ENCODE measurements at regions not wholly inside any gene's neighbourhood (a gene's known extent, or its start where the extent isn't known, plus 50 kb on each side); places are given as distances from the start of the nearest gene placed in this dataset.

DNA sequence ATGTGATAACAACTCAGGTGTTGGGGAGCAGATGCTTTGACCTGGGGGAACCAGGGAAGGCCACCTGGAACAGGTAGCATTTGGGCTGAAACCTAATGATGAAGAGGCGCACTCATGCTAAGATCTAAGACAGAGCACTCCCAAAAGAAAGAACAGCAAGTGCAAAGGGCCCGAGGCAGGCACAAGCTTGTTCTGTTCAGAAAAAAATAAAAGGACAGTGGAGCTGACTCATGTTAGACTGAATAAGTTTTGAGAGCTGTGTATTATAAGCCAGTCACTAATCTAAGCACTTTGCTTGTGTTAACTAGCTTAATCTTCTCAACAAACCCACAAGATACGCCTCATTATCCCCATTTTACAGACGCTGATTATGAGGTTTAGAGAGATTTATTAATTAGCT is 90.1 kb downstream of the MATN1 start:
- ATAC-seq (replicated peaks in 1 of 2), result no peak
- H3K27me3 Mint-ChIP-seq (ENCODE audit: low read depth), result peaks cover 12% of the 10 kb centered on the region
- H3K4me3 Mint-ChIP-seq, result no peak overlapping the region

DNA sequence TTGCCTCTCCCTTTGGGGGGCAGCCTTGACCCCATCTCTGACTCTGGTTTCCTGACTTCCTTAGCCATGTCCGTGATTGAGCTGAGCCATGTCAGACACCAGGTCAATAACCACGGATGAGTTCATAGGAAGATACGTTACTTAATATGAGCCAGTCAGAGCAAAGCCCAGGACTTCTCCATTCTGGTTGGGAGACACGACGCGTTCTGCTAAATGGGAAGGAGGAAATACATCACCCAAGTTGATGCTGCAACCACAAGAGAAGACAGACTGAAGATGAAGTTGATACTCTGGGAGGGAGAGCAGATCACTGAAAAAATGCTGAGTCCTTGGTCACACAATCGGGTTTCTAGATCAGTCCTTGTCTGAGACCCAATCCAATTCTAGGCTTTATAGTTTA is 90.9 kb downstream of the MATN1 start:
- DNase-seq, result no peak
- H3K9me3 Mint-ChIP-seq, result no peaks in the 10 kb centered on the region
- H3K4me3 Mint-ChIP-seq, result no peak overlapping the region
- H3K36me3 Mint-ChIP-seq (ENCODE audit: insufficient read depth in 2 of 2), result no peaks in the 10 kb centered on the region
- H3K27me3 Mint-ChIP-seq (ENCODE audit: low read depth), result peaks cover 16% of the 10 kb centered on the region
- no peak for ATAC-seq (replicated peaks in 1 of 2)
- no peaks in the 10 kb centered on the region for H3K4me1 Mint-ChIP-seq (ENCODE audit: low read depth)
- H3K27ac Mint-ChIP-seq, result no peak overlapping the region

More for the DNA sequence above, 90.1 kb downstream of the MATN1 start:
- Mint-ChIP-seq H3K4me1 (ENCODE audit: low read depth) (no peaks in the 10 kb centered on the region), H3K36me3 (ENCODE audit: insufficient read depth in 2 of 2) (no peaks in the 10 kb centered on the region), H3K27ac (no peak overlapping the region), H3K9me3 (no peaks in the 10 kb centered on the region)
- DNase-seq, result no peak

DNA sequence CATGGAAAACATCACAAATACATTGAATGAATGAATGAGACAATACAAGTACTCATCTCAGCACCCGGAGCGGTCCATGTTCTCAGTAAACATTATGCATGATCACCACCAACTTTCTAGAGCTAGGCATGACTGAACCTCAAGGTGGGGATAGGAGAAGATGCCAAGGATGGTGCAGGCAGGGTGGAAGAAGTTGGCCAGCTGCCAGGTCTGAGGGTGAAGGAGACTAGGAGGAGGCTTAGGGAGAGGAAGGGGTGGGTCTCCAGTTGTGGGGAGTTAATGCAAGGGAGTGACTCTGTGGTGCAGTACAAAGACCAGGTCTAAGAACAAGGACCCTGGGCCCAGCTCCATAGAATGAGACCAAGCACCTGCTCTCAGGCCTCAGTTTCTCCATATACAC is 91.7 kb downstream of the MATN1 start:
- DNase-seq, result no peak
- no peak for ATAC-seq (replicated peaks in 1 of 2)
- Mint-ChIP-seq H3K4me3 (no peak overlapping the region), H3K36me3 (ENCODE audit: insufficient read depth in 2 of 2) (peaks cover 0 to 1% of the 10 kb centered on the region in 2 donors), H3K27ac (no peak overlapping the region), H3K9me3 (peaks cover 3% of the 10 kb centered on the region in 2 donors), H3K4me1 (ENCODE audit: low read depth) (no peaks in the 10 kb centered on the region), H3K27me3 (ENCODE audit: low read depth) (peaks cover 16% of the 10 kb centered on the region)

DNA sequence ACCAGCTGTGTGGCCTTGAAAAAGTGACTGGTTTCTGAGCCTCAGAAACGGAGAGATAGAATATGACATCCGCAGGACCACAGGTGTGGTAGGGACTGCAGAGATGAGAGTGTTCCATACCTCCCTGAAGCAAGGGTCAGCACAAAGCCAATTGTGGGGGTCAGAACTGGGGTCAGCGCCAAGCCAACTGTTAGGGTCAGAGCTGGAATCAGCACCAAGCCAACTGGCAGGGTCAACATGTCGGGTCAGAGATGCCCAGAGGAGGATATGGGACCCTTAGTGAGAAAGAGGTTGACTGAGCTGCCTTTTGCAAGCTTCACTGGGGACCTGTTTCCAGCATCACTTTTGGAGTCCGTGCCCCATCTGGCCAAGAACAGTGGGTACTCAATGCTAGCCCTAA is 93.9 kb downstream of the MATN1 start:
- Mint-ChIP-seq H3K27ac (no peak overlapping the region), H3K4me3 (no peak overlapping the region), H3K4me1 (ENCODE audit: low read depth) (no peaks in the 10 kb centered on the region), H3K27me3 (ENCODE audit: low read depth) (peaks cover 16% of the 10 kb centered on the region), H3K36me3 (ENCODE audit: insufficient read depth in 2 of 2) (peaks cover 1 to 3% of the 10 kb centered on the region in 2 donors), H3K9me3 (peaks cover 3 to 4% of the 10 kb centered on the region in 2 donors)
- ATAC-seq (replicated peaks in 1 of 2) (no peak), DNase-seq (no peak)

DNA sequence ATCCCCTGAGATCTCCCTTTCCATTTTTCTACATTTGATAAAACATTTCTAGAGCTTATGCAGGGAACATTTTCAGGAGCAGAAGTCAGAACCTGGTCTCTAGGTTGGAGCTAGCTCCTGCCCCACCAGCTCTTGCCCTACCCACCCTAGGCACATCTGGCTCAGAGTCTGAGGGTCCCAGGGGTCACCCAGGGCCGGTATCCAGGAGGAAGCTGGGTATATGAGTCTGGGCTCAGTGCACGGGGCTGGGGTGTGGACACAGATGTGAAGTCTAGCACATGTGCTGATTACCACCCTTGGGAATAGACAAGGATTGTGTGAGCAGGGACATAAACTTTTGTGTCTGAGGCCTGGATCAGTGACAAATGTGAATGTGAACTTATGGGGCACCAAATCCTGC is 95.4 kb downstream of the MATN1 start:
- H3K4me1 Mint-ChIP-seq (ENCODE audit: low read depth), result no peaks in the 10 kb centered on the region
- no peak overlapping the region for H3K27ac Mint-ChIP-seq
- DNase-seq (no peak), ATAC-seq (replicated peaks in 1 of 2) (no peak)
- H3K9me3 Mint-ChIP-seq, result peaks cover 9 to 10% of the 10 kb centered on the region in 2 donors
- H3K36me3 Mint-ChIP-seq (ENCODE audit: insufficient read depth in 2 of 2), result peaks cover 6 to 7% of the 10 kb centered on the region in 2 donors
- H3K27me3 Mint-ChIP-seq (ENCODE audit: low read depth), result peaks cover 22% of the 10 kb centered on the region
- H3K4me3 Mint-ChIP-seq, result no peak overlapping the region

DNA sequence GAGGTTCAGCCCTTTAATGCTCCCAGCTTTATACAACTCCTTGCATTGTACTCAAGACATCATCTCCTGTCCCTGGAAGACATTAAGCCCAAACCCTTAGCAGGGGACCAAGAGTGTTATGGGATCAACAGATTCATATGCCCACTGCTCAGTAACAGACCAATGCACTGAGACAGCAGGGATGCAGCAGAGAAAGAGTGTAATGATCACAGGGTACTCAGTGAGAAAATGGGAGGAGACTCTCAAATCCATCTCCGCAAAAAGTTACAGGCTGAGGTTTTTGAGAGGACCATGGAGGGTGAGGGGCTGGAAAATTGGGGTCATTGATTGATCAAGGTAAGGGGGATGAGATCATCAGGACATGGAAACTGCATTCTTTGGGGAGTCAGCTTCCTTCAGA is 96.2 kb downstream of the MATN1 start:
- DNase-seq (no peak), ATAC-seq (replicated peaks in 1 of 2) (no peak)
- H3K27me3 Mint-ChIP-seq (ENCODE audit: low read depth), result peaks cover 24% of the 10 kb centered on the region
- H3K9me3 Mint-ChIP-seq, result peaks cover 9 to 15% of the 10 kb centered on the region in 2 donors
- H3K4me1 Mint-ChIP-seq (ENCODE audit: low read depth), result no peaks in the 10 kb centered on the region
- H3K36me3 Mint-ChIP-seq (ENCODE audit: insufficient read depth in 2 of 2), result peaks cover 6 to 8% of the 10 kb centered on the region in 2 donors
- no peak overlapping the region for H3K27ac Mint-ChIP-seq
- H3K4me3 Mint-ChIP-seq, result no peak overlapping the region

DNA sequence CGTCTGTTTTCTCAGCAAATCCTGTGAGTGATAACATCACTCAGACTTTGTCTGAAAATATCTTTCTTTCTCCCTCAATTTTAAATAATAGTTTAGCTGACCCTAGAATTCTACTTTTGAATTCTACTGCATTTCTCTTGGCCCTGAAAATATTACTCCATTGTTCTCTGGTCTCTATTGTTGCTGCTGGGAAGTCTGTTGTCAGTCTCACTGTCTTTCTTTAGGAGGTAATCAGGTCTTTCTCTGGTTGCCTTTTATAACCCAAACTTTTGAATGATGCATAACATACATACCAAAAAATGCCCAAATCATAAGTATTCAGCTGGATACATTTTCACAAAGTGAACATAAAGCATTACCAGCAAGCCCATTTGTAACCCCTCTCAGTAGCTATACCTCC is 100.0 kb downstream of the MATN1 start:
- Mint-ChIP-seq H3K4me1 (ENCODE audit: low read depth) (peaks cover 2% of the 10 kb centered on the region), H3K27me3 (ENCODE audit: low read depth) (peaks cover 31% of the 10 kb centered on the region), H3K36me3 (ENCODE audit: insufficient read depth in 2 of 2) (peaks cover 6 to 8% of the 10 kb centered on the region in 2 donors), H3K27ac (no peak overlapping the region), H3K4me3 (no peak overlapping the region), H3K9me3 (peaks cover 11 to 15% of the 10 kb centered on the region in 2 donors)
- ATAC-seq (replicated peaks in 1 of 2) (no peak), DNase-seq (no peak)

DNA sequence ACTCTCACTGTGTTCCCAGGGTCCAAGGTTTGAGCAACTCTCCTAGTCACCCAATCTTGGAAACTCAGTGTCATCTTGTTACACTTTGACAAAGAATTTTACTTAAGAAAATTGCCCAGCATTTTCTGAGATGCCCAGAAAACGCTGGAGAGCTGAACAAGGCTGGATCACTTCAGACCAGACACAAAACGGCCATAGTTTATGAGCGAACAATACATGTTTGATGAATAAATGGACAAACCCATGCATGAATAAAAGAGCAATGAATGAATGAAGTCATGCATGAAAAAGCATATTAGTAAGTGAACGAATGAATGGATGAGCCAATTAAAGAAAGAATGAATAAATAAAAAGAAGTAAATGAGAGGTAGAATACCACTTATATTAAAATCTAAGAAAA is 103.8 kb downstream of the MATN1 start:
- Mint-ChIP-seq H3K4me1 (ENCODE audit: low read depth) (peaks cover 8% of the 10 kb centered on the region), H3K9me3 (peaks cover 8 to 11% of the 10 kb centered on the region in 2 donors), H3K27me3 (ENCODE audit: low read depth) (peaks cover 25% of the 10 kb centered on the region), H3K4me3 (no peak overlapping the region), H3K36me3 (ENCODE audit: insufficient read depth in 2 of 2) (peaks cover 4 to 7% of the 10 kb centered on the region in 2 donors), H3K27ac (no peak overlapping the region)
- ATAC-seq (replicated peaks in 1 of 2) (no peak), DNase-seq (no peak)

DNA sequence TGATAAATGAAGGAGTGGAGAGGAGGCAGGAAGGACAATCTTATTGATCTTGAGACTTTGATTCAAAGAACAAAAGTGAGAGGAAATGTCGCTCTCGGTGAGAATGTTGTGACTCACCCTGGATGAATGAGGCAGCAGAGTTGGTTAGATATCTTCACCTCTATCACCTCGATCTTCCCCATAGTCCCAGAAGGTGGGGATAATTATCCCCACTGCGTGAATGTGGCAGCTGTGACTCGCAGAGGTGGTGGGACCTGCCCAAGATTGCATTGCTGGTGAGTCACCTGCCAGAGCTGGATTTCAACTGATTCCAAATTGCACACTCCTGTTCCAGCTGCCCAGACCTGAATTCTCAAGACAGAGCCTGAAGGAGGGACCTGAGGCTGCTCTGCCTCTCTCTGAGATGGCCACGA is 105.0 kb downstream of the MATN1 start:
- Mint-ChIP-seq H3K9me3 (peaks cover 6 to 8% of the 10 kb centered on the region in 2 donors), H3K4me3 (no peak overlapping the region), H3K27me3 (ENCODE audit: low read depth) (peaks cover 23% of the 10 kb centered on the region), H3K36me3 (ENCODE audit: insufficient read depth in 2 of 2) (peaks cover 2 to 4% of the 10 kb centered on the region in 2 donors), H3K27ac (no peak overlapping the region), H3K4me1 (ENCODE audit: low read depth) (peaks cover 8% of the 10 kb centered on the region)
- ATAC-seq (replicated peaks in 1 of 2) (no peak), DNase-seq (no peak)

DNA sequence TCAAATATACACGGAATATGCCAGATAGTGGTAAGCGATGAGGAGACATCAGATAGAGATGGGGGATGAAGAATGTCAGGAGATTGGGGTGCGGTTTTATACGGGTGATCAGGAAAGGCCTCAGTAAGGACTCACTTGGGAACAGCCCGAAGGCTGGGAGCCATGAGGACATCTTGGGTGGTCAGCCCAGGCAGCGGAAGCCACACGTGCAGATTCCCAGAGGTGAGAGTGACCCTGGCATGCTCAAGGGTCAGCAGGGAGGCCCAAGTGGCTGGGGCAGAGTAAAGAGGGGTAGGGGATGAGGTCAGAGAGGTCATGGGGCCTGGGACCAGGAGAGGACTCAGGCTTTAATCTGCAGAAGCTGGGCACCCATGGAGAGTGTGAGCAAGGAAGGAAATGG is 106.6 kb downstream of the MATN1 start:
- Mint-ChIP-seq H3K9me3 (peaks cover 0 to 2% of the 10 kb centered on the region in 2 donors), H3K4me3 (no peak overlapping the region), H3K36me3 (ENCODE audit: insufficient read depth in 2 of 2) (no peaks in the 10 kb centered on the region), H3K27ac (no peak overlapping the region), H3K4me1 (ENCODE audit: low read depth) (peaks cover 8% of the 10 kb centered on the region), H3K27me3 (ENCODE audit: low read depth) (peaks cover 17% of the 10 kb centered on the region)
- no peak for ATAC-seq (replicated peaks in 1 of 2)
- no peak for DNase-seq

DNA sequence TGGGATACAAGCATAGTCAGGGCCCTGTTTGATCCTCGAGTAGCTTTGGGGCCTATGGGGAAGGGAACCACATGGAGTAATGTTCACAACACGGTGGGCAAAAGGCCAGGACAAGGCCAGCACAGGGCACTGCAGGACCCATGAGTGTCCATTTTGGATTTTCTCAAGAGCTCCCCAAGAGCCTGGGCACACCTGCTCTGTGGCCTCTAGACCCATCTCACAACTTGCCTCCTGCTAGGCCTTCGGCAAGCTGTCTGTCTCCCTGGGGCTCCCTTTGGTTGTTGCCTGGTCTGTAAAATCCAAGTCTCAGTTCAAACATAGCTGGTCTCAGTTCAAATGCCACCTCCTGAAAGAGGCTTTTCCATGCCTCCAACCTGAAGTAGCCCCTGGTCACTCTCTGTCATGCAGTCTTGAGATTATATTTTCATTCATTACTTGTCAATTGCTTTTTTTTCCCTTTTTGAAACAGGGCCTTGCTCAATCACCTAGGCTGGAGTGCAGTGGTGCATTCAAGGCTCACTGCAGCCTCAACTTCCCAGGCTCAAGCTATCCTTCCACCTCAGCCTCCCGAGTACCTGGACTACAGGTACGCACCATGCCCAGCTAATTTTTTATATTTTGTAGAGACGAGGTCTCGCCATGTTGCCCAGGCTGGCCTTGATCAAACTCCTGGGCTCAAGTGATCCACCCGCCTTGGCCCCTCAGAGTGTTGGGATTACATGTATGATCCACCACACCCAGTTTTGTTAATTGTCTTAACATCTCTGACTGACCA is 107.4 kb downstream of the MATN1 start:
- Mint-ChIP-seq H3K36me3 (ENCODE audit: insufficient read depth in 2 of 2) (no peaks in the 10 kb centered on the region), H3K4me3 (no peak overlapping the region), H3K4me1 (ENCODE audit: low read depth) (peaks cover 8% of the 10 kb centered on the region)

DNA sequence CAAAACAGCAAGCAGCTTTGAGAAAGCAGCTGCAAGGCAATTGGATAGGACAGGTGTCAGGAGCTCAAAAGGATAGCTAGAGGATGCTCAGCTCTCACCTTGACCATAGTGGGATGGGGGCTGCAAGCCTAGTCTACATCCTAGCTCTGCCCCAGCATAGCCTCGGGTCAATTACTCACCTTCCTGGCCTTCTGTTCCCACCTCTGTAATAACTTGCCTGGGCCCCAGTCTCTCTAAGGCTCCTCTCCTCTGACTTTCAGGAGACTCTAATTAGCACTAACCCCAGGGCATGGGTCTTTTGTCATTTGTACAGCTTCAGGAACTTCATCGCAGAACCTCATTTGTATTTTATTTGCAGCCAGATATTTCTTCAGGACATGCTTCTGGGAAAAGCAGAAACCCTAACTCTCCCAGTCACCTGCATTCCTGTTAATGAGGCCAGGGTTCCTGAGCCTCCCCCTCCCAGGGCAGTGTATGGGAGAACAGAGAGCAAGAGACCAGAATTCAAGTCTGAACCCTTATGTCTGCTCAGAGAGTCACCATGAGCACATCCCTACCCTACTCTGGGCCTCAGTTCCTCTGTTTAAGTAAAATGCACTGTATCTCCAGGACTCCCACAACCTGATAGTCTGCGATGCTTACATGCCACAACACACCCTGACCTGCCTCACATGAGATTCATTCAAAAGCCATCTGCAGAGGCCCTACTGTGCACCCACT is 108.1 kb downstream of the MATN1 start:
- ATAC-seq (replicated peaks in 1 of 2), result no peak

More for the DNA sequence above, 107.4 kb downstream of the MATN1 start:
- DNase-seq, result no peak
- Mint-ChIP-seq H3K9me3 (no peaks in the 10 kb centered on the region), H3K27ac (no peak overlapping the region), H3K27me3 (ENCODE audit: low read depth) (peaks cover 17% of the 10 kb centered on the region)
- ATAC-seq (replicated peaks in 1 of 2), result no peak

DNA sequence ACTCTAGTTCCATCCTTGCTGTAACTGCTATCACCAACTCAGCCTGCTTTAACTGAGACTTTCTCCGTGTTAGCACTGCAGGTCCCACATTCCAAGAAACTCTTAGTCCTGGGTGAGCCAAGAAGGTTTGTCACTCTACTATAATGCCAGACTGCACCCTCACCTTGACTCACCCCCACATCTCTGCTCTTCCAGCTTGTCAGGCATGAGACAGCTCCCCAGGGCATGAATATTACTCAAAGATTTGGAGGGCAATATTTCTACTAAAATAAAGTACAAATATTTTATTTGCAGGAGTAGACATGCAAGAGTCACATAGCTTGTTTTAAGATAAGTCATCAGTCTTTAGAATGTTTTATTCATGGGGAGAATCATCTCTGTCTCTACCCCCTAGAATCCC is 110.2 kb downstream of the MATN1 start:
- Mint-ChIP-seq H3K4me3 (no peak overlapping the region), H3K27ac (no peak overlapping the region), H3K36me3 (ENCODE audit: insufficient read depth in 2 of 2) (no peaks in the 10 kb centered on the region), H3K9me3 (no peaks in the 10 kb centered on the region), H3K4me1 (ENCODE audit: low read depth) (peaks cover 3% of the 10 kb centered on the region), H3K27me3 (ENCODE audit: low read depth) (peaks cover 24% of the 10 kb centered on the region)
- DNase-seq (no peak), ATAC-seq (replicated peaks in 1 of 2) (no peak)

More for the DNA sequence above, 108.1 kb downstream of the MATN1 start:
- Mint-ChIP-seq H3K4me1 (ENCODE audit: low read depth) (peaks cover 8% of the 10 kb centered on the region), H3K36me3 (ENCODE audit: insufficient read depth in 2 of 2) (no peaks in the 10 kb centered on the region), H3K27ac (no peak overlapping the region), H3K27me3 (ENCODE audit: low read depth) (peaks cover 17% of the 10 kb centered on the region), H3K9me3 (no peaks in the 10 kb centered on the region), H3K4me3 (no peak overlapping the region)
- no peak for DNase-seq

Measured in activated T-cell treated with anti-CD3 and anti-CD28 coated beads, Interleukin-2, amount 50 U/mL, for 72 hours (primary cell).